ENCODE measurements at regions not wholly inside any gene's neighbourhood (a gene's known extent, or its start where the extent isn't known, plus 50 kb on each side); places are given as distances from the start of the nearest gene placed in this dataset.

DNA sequence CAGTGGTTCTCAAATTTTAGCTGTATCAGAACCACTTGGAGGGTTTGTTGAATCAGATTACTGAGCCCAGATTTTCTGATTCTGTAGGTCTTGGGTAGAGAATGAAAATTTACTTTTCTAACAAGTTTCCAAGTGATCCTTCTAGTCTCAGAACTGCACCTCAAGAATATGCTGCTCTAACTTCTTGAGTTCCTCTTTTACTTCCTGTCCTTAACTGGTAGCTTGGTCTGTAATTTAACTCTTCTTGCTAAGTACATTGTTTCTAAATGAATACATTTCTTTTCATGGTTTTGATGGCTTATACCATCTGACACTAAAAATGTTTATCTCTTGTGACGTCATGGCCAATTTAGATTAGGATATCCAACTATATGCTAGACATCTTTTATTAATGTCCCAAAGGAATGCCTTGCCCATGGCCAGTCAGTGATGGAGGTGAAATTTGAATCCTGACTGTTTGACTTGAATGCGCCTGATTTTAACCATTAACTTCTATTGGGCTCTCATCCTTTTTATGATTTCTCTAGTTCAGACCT lies 262.6 kb upstream of the NAALADL2 start:
- Mint-ChIP-seq H3K4me1 (peaks cover 2% of the 10 kb centered on the region), H3K9me3 (peaks cover 0 to 2% (median 0%) of the 10 kb centered on the region in 7 donors), H3K27me3 (ENCODE audit: low read depth in 3 of 3) (no peaks in the 10 kb centered on the region), H3K27ac (no peak overlapping the region), H3K4me3 (no peak overlapping the region), H3K36me3 (no peaks in the 10 kb centered on the region)
- no peak overlapping the region for H3K4me2 ChIP-seq (replicated peaks; ENCODE audit: extremely low read depth, low read length, poor library complexity, severe bottlenecking)
- no peaks in the 10 kb centered on the region for H3K79me2 ChIP-seq (ENCODE audit: insufficient read depth, low read length)
- H4K20me1 ChIP-seq (ENCODE audit: insufficient read depth, low read length), result no peaks in the 10 kb centered on the region
- no peak for TF ChIP-seq CTCF (IDR thresholded peaks at IDR 0.05)
- intact Hi-C loops (cut with micrococcal nuclease), result no loop called here
- no peaks in the 10 kb centered on the region for H3K4me1 ChIP-seq (ENCODE audit: control insufficient read depth in 1 of 2, insufficient read depth in 2 of 2, low read length in 2 of 2)
- H3K4me3 ChIP-seq (replicated peaks in 1 of 3; ENCODE audit: low read depth in 2 of 3, low read length in 3 of 3), result no peak overlapping the region
- no peak overlapping the region for H3K9ac ChIP-seq (ENCODE audit: insufficient read depth, low read length, poor library complexity, severe bottlenecking)
- WGBS (ENCODE audit: insufficient coverage), result no CpG with 5 or more reads among the region's 2 CpGs
- no peaks in the 10 kb centered on the region for H3K36me3 ChIP-seq (replicated peaks in 1 of 2; ENCODE audit: control insufficient read depth in 1 of 2, insufficient read depth in 2 of 2, low read length in 2 of 2)
- DNase-seq, result no peak
- H2AFZ ChIP-seq (ENCODE audit: insufficient read depth, low read depth, low read length, poor library complexity, severe bottlenecking), result no peak overlapping the region
- no peaks in the 10 kb centered on the region for H3K9me3 ChIP-seq (replicated peaks in 1 of 2; ENCODE audit: control insufficient read depth in 1 of 2, insufficient read depth in 1 of 2, low read length in 2 of 2)
- H3K27ac ChIP-seq (ENCODE audit: low read depth in 1 of 2, low read length in 2 of 2), result no peak overlapping the region
- H3K27me3 ChIP-seq (ENCODE audit: control insufficient read depth in 2 of 2, insufficient read depth in 2 of 2, low read length in 2 of 2), result no peaks in the 10 kb centered on the region

DNA sequence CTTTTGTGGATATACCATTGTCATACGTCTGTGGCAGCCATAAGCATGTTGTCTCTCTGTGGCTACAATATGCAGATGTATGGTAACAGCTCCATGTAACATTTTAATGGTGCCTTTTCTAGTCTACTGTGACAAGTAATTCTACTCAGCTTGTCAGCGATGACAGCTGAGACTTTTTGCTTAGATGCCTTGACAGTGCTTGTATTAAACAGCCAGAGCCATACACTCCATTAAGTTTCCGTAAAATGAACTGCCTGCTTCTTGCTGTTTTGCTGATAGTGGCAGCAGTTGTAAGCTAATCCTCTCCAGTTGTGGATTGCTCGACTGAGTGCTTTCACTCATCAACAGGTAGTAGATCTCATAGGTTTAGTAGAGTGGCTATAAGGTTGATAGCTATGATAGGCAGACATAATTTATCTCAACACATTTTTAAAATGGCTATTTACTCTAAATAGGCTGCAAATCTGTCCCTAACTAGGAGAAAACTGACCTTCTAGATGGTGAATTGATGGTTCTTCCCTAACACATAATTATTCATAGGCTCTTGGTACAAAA lies 260.2 kb upstream of the NAALADL2 start:
- 100% methylated on average over 2 of the region's 4 CpGs for WGBS (ENCODE audit: insufficient coverage)
- Mint-ChIP-seq H3K4me3 (no peak overlapping the region), H3K4me1 (peaks cover 2% of the 10 kb centered on the region), H3K9me3 (peaks cover 0 to 5% (median 0%) of the 10 kb centered on the region in 7 donors), H3K27ac (no peak overlapping the region), H3K27me3 (ENCODE audit: low read depth in 3 of 3) (no peaks in the 10 kb centered on the region), H3K36me3 (no peaks in the 10 kb centered on the region)
- no peak overlapping the region for H3K4me3 ChIP-seq (replicated peaks in 1 of 3; ENCODE audit: low read depth in 2 of 3, low read length in 3 of 3)
- H3K4me1 ChIP-seq (ENCODE audit: control insufficient read depth in 1 of 2, insufficient read depth in 2 of 2, low read length in 2 of 2), result no peaks in the 10 kb centered on the region
- no peaks in the 10 kb centered on the region for H3K79me2 ChIP-seq (ENCODE audit: insufficient read depth, low read length)
- TF ChIP-seq CTCF (IDR thresholded peaks at IDR 0.05), result no peak
- H3K9me3 ChIP-seq (replicated peaks in 1 of 2; ENCODE audit: control insufficient read depth in 1 of 2, insufficient read depth in 1 of 2, low read length in 2 of 2), result no peaks in the 10 kb centered on the region
- H3K36me3 ChIP-seq (replicated peaks in 1 of 2; ENCODE audit: control insufficient read depth in 1 of 2, insufficient read depth in 2 of 2, low read length in 2 of 2), result no peaks in the 10 kb centered on the region
- H4K20me1 ChIP-seq (ENCODE audit: insufficient read depth, low read length), result no peaks in the 10 kb centered on the region
- H3K9ac ChIP-seq (ENCODE audit: insufficient read depth, low read length, poor library complexity, severe bottlenecking), result no peak overlapping the region
- no peak for DNase-seq
- intact Hi-C loops (cut with micrococcal nuclease), result no loop called here
- H2AFZ ChIP-seq (ENCODE audit: insufficient read depth, low read depth, low read length, poor library complexity, severe bottlenecking), result no peak overlapping the region
- H3K27ac ChIP-seq (ENCODE audit: low read depth in 1 of 2, low read length in 2 of 2), result no peak overlapping the region
- no peak overlapping the region for H3K4me2 ChIP-seq (replicated peaks; ENCODE audit: extremely low read depth, low read length, poor library complexity, severe bottlenecking)
- no peaks in the 10 kb centered on the region for H3K27me3 ChIP-seq (ENCODE audit: control insufficient read depth in 2 of 2, insufficient read depth in 2 of 2, low read length in 2 of 2)
